Right lung (tissue), 2 donors: ENCODE measurements at regions not wholly inside any gene's neighbourhood (a gene's known extent, or its start where the extent isn't known, plus 50 kb on each side); places are given as distances from the start of the nearest gene placed in this dataset.

Experiments
- DNase-seq, 2 donors: peaks; one replicate each; pipeline ENCODE4 v3.0.0-alpha.2; 2013

DNA sequence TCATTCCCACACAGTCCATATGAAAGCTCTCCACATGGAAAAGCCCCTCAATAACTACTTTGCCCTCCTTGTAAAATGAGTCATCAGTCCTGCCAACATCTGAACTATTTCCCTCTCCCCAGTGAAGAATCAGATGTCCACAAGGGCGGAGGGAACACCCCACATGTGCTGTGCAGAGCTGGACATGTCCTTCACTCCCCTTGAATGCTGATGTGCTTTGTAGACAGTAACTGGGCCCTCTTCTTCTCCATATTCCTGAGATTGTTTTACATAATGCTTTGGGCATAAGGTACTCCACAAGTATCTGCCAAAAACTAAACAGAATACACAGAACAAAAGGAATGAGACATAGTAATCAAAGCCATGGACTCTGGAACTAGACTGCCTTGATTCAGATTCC is 879.4 kb downstream of the BCL11A start:
- no peak for DNase-seq

DNA sequence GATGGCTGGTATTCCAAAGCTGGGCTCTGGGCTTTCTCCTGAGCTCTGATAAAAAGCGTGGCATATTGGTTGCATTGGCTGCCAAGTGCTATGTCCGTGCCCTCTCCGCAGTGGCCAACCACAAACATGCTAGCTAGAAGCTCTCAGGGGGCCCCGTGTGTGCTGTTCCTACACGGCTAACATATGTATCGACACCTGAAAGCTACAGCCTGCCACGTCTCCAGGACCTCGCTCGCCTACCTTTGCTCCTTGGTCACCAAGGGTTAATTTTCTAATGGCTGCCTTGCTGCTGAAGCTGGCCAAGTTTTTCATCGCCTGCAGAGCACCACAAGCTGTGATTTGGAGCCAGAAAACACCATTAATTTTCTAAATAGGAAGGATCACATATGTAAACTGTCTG is 888.4 kb downstream of the BCL11A start:
- DNase-seq, result no peak

DNA sequence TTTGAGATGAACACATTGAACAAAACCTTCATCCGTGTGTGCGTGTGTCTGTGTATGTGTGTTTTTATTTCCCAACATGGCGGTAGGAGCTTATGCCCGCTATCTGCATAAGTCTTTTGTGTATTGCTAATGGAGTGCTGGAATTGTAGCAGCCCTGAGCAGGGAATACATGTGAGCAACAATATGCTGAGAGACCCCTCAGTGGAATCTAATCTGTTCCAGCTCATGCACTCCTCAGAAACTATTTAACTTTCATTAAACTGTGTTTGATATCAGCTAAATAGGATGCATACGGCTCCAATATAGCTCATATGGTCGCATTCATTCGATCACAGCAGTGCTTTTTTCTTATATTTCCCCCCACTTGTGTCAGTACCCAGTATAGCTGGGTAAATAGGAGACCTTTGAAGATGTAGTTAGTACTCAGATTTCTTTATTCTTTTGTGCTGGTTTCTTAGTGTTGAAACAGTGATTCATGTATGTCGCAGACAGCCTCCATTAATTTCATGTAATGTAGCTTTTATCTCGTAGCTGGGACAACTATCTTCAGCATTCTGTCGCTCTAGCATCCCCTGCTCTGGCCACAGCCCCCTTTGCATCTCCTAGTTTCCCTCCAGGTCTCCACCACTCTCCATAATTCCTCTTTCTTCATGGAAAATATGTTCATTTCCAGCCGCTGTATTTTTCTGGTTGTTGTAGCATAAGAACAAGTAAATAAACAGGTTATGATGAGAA is 891.2 kb downstream of the BCL11A start:
- no peak for DNase-seq

DNA sequence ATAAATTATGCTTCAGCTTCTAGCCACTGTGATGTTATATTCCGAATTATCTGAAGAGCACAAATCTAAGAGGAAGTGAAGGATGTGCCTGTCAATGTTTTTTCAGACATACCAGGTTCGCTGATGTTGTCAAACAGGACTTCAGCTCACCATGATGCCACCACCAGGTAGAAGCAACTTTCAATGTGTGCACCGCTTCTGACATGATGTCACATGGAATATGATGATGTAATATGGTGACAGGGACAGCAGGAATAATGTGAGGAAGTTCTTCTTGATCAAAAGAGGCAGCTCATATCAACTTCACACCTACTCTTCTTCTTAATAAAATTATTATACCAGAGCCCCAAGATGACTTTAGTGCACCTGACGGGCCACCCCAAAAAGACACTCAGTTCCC is 893.2 kb downstream of the BCL11A start:
- no peak for DNase-seq

DNA sequence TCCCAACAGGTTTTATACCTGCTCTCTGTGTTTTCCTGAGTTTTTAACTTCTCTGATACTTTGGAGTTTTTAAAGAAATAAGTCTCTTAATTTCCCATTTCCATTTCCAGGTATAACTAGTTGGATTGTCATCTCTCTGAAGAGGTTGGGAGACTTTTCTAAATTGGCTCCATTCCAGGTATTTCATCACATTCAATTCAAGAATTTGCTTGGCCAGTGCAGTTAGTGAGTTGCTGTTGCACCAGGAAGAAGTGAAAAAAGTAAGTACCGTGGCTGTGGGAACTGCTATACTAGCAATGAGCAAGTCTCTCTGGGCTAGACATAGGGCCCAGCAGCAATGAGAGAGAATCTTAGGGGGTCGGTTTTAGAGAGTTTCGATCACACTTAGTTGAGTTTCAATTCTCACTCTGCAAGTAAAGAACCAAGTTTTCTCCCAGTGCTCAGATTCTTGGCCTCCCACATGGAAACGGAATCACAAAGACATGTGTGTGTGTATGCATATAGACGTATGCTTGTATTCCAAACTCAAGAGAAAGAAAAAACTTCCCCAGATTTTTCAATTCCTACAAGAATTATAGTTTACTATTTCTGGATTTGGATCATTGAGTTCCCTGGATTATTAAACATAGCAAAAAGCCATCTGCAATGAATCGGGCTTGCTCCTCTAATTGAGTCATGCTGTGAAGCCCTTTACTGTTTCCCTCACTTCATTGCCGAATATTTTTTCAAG is 894.4 kb downstream of the BCL11A start:
- peak; percentile 4 to 8 for DNase-seq

DNA sequence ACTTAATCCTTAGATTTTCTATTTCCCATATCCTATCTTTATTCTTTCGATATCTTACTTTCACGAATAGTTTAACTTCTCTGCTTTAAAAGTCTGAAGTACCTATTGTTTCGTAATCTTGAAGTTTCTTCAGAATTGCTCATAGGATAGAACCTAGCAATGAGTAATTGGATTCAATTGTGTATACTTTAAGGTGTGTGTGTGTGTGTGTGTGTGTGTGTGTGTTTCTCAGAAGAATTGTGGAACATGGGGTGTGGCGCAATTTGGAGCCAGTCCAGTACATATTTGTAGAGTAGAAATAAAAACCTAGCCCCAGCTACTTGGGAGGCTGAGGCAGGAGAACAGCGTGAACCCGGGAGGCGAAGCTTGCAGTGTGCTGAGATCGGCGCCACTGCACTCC is 897.6 kb downstream of the BCL11A start:
- no peak for DNase-seq

DNA sequence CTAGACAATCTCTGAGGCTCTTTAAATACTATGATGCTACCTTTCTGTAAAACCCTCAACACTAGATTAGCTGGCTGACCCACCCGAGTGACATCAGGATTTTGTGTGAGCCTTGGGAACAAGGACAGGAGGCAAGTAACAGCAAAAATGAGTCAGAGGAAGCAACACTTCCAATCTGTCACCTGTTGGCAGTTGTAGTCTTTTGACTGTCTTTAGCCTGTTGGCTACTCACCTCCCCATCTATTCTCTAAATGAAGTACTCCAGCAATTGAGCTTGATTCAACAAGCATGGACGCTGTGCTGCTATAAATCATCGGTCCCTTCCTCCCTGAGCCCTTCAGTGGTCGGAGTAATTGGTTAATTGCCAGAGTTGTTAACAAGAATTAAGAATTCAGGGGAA is 898.7 kb downstream of the BCL11A start:
- no peak for DNase-seq

DNA sequence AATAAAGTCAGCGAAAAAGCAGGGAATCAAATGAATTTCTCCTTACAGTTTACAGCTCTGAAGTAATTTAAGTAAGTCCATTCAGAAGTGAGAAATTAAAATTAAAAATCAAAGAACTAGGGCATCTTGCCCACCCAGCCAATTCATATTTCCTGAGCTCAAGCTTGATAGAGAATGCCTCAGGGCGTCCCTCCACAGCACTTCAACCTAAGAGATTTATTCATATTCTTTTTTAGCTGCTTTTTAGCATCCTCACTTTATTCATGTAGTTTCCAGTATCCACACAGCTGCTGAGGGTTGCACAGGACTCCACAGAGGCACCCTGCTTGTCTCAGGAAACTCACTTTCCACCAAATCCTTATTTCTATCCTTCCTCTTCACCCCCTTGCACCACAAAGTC is 900.3 kb downstream of the BCL11A start:
- DNase-seq, result no peak

DNA sequence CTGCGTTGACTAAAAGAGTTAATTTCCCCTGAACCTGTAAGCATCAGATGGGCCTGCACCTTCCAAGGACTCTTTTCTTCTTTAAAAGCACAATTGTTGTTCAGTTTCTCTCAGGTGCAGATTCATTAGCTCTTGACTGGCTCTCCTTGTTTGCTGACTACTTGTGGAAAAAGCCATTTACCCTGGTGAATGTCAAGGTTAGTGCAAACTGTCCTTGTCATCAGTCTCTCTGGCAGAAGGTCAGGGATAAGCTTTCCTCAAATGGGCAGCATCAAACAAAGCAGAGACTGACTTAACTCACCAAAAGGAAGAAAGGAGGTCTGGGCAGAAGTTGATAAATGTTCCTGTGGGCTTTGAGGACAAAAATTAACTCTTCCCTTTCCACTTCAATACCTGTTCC is 922.7 kb downstream of the BCL11A start:
- no peak for DNase-seq

DNA sequence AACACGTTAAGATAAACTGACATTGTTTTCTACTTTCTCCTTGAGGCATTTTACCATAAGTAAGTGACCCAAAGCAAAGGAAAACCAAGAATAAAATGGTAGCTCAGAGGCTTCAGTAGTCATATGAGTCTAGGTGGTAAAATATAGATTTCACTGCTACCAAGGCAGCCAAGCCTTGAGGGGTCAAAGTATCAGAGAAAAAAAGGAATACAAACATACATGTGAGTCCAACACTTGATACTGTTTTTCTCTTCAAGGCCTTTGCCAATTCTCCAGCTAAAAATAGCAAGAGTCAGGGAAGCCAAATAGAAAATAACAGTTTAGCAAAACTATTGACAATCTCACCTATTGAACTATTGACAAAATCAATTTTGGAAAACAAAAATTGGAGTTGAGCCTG is 925.9 kb downstream of the BCL11A start:
- DNase-seq, result no peak

DNA sequence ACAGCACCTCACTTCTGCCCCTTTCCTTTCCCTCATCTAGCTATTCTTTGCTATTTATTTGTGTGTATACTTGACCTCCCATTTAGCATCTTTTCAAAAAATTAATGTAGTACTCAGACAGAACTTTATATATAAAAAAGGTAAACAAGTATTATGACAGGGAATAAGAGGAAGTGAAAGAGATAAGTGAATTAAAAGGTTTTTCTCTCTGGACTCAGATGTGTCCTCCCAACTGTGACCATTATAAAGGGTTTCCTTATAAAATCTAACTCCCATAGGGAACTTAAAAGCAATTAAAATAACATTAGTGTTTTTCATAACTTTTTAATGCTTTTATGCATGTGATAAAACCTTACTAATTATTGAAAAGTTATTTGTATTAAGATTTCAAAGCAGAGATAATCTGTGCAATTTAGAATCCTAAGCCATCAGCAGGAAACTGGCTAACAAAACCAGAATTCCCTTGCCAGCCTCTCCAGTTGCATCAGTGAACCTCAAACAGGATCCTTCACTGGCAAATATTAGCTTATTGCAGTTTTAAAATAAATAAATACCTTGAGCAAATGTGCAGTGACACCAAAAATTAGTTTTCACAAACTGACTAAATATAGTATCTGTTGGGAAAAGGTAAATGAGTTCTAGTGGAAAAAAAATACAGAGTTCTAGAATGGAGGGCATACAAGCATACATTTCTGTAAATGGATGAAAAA is 930.7 kb downstream of the BCL11A start:
- no peak for DNase-seq

DNA sequence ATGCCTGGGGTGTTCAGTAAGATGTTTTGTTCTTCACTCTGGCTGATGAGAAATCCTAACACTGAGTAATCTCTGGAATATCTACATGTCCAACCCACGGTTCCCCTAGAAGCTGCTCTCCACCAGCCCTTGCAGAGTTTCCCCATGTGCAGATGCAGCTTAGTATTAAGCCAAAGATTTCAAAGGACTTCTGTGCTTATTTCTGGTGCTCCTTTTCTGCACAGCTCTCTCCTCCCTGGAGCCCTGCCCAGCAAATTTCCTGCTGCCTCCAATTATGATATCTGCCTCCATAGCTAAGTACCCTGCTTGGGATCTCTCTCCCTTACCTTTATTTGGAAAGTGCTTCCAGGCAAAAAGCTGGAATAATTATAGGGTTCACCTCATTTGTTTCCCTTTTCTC is 949.3 kb downstream of the BCL11A start:
- no peak for DNase-seq

DNA sequence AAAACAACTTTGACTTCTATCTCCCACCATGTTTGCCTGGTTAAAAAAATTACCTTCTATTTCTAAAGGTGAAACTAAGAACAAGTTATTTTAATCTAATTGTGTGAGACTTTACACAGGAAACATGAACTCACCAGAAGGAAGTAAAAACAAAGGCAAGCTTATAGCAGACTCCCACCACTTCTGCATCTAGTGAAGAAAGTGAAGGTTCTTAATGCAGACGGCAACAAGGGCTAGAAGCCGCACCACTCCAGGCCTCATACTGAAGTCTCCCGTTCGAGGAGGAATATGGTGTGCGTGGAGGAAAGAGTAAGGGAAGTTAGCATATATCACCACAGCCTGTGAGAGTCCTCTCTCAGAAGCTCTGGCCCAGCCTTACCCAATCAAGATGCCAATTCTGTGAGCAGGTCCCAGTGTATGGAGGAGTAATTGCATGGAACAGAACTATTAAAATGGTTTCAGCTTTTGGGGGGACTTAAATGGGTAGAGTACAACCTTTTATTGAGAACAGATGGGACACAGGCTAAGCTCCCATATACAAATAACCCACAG is 958.7 kb downstream of the BCL11A start:
- DNase-seq, result no peak

DNA sequence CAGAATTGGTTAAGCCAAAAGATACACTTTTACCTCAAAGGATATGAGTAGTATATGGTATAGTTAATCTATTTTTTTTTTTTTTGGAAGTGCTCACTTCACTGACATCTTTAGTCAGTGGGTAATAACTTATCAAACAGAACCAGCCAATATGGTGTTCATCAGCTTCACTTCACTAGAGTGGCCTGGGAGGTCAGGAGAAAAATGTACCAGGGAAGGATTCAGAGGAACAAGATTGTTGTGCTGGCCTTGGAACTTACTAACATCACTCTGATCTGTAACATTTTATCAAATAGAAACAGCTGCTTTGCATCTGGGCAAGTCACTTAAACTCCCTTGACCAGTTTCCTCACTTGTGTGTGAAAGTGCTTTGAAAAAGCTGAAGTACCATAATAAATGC is 962.7 kb downstream of the BCL11A start:
- DNase-seq, result peak; percentile 63 to 70

DNA sequence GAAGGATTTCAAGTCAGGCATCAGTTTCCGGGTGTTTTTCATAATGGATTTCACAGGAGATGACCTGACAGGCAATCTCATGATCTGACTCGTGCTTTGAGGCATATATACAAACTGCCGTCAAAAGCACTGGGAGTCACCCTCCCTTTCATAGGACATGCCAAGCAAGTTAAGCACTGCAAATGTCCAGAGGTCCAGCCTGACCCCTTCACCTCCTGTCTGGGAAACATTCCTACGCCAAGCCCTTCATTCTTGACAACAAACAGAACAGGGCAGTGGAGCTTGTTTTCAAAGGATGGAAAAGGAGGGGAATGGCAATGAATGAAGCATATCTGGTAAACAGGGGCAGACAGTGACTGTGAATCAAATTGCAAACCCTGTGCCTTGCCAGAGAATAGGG is 963.6 kb downstream of the BCL11A start:
- DNase-seq, result no peak

DNA sequence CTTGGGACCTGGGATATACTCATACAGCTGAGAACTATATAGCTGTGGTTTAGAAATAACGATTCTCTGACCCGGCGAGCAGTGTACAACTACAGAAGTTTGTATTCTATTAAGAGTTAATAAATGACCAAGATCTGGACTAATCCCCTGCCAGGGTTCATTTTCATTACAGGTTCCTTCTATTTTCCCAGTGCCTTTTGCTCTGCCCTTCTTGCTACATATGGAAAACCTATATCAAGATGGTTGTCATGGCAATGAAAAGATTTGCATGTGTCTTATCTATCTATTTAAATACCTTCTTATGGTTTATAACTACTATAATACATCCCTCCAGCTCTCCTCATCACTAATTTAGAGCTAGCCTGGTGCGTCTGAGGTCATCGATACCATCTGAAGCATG is 965.2 kb downstream of the BCL11A start:
- DNase-seq, result no peak

DNA sequence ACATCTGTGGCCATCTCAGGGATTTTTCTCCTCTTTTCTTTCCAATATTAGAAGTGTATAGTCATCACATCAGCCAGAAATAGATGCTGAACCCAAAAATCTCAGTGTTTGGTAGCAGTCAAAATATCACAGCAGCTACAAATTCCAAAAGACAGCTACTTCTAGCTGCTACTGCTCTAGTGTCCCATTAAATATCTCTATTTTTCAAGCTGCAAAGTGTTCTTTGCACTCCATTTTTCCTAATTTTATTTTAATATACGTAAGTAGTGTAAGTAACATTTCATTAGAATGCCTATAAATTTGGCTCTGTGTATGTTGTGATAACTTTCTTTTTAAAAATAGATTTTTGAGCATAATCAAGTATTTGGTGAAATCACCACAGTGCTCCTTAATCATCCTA is 967.3 kb downstream of the BCL11A start:
- peak; percentile 71 to 75 for DNase-seq

DNA sequence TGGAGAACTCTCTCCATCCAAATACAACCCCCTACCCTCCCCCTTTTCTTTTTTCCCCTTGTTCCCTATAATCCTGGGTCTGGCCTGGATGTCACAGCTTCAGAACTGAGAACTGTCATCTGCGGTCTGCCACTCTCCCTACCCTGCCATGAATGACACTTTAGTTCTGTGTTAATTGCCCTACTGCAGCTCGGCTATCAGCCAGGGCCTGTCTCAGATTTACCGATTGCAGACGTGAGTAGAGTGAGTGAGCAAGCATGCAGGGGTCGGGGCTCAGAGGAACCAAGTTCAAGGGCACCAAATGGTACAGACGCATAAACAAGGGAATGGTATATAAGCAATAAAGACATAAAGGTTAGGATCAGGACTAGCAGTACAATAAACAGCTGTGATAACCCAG is 967.8 kb downstream of the BCL11A start:
- DNase-seq, result no peak

DNA sequence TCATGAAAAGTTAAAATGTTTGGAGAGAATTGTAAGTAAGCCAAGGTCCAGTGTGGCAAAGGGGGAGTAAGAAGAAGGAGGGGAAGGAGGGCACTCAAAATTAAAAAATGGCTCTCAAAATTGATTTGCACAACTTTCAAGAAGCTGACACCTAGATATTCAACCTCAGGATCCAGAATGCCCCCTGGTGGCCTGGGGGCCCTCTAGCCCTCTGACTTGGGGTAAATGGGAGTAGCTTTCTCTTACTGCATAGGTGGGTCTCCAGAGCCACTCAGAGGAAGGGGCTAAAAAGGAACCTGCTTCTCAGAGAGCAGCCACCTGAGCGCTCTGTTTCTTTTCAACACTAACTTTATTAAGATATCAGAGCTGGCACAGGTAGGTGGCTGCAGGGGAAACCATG is 968.5 kb downstream of the BCL11A start:
- DNase-seq, result no peak

DNA sequence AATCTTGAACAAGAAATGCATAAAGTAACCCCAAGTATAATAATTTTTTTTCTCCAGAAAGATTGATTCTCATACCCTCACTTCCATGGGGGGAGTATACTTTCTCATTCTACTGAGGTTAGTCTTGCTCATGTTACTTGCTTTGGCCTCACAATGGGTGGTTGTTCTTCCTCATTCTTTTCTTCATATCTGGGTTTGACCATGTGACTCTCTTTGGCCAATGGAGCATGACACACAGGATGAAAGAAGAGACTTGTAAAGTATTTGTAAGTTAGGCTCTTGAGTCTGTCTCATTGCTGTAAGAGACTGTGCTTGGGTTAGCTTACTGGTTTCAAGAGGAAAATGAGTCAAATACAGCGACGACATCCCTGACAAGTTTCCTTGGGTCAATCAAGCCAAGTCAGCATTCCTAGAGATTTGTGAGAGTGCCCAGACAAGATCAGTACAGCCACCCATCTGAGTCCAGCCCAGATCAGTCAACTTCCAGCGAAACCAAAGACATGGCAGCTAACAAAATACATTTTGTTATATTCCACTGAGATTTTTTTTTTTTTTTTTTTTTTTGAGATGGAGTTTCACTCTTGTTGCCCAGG is 970.2 kb downstream of the BCL11A start:
- no peak for DNase-seq

DNA sequence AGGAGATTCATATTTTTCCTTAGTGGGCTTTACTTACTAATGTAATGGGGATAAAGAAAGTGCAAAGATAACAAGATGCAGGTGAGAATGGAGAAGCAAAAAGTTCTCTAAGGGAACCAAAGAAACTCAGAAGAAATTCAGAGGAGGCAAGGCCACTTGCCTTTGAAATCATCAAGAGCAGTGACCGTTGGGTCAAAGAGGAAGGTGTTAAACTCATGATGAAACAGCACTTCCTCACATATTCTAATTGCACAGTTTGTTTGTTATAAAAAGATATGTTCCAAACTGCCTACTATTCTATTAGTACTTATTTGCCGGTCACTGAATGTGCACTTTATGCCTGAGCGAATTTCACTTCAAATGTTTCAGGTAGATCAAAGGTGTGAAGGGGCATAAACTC is 975.1 kb downstream of the BCL11A start:
- DNase-seq, result no peak

DNA sequence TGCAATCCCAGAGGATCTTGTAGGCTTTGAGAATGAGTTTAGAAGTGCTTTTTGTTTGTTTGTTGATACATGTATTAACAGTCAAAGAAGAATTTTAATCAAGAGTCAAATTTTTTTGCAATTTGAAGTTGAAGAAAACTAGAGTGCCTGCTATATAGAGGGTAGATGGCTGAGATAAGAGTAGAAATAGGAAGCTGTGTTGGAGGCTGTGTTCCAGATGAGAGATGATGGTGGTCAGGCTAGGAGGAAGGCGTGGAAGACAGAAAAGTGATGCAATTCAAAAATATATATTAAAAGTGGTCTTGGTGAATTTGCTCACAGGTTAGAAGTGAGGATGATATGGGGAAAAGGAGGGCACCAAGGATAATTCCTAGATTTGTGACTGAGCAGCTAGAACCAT is 978.3 kb downstream of the BCL11A start:
- DNase-seq, result no peak
